Panc1 (cell line): ENCODE measurements at regions not wholly inside any gene's neighbourhood (a gene's known extent, or its start where the extent isn't known, plus 50 kb on each side); places are given as distances from the start of the nearest gene placed in this dataset.

Experiments
- ATAC-seq: fragments of 200-7000 bp; cut with Tn5 transposase; 2 replicates; pipeline ENCODE4 v1.9.1; 2020; ENCODE audit warnings: mild to moderate bottlenecking, moderate library complexity
- BruUV-seq: library from RNA; stranded (reverse); fragments of 400-500 nt; replicated peaks from 2 replicates; lab custom pipeline; 2021; lab: Mats Ljungman, UMichigan
- CTCF ChIA-PET: fragments of 300-600 bp; sonication (Branson Sonifier 250); formaldehyde crosslinking; loops from one replicate; lab custom pipeline; 2022; ENCODE audit warnings: antibody characterized with exemption; lab: Charles Lee
- POLR2A ChIA-PET: fragments of 300-600 bp; sonication (Branson Sonifier 250); formaldehyde crosslinking; loops from one replicate; lab custom pipeline; 2022; ENCODE audit warnings: antibody characterized with exemption; lab: Charles Lee
- DNase-seq: peaks from one replicate; pipeline ENCODE4 v3.0.0-alpha.2; 2010; ENCODE audit warnings: low read depth, low spot score
- H3K27ac ChIP-seq: 2 replicates; pipeline ENCODE4 v1.5.1; 2011; ENCODE audit warnings: mild to moderate bottlenecking, low read length, inconsistent platforms
- H3K27me3 ChIP-seq: fragments of 200-500 bp; sonication (Bioruptor generic); 2 replicates; pipeline ENCODE4 v1.6.0; 2014; ENCODE audit warnings: low read length, inconsistent platforms; ENCODE audit not compliant: control insufficient read depth, insufficient read depth
- H3K36me3 ChIP-seq: fragments of 200-500 bp; sonication (Bioruptor generic); 2 replicates; pipeline ENCODE4 v1.5.1; 2014; ENCODE audit warnings: inconsistent platforms, mild to moderate bottlenecking, low read length, moderate library complexity; ENCODE audit not compliant: control insufficient read depth, insufficient read depth
- H3K4me1 ChIP-seq: 2 replicates; pipeline ENCODE4 v1.5.1; 2011; ENCODE audit warnings: inconsistent platforms, mild to moderate bottlenecking, low read length, moderate library complexity; ENCODE audit not compliant: control insufficient read depth, insufficient read depth
- H3K4me3 ChIP-seq, 2 experiments: 2 replicates each; pipeline ENCODE4 v1.5.1; 2011 to 2012; ENCODE audit warnings: low read depth in 2 of 2, low read length in 2 of 2, mild to moderate bottlenecking in 2 of 2, inconsistent platforms in 1 of 2, moderate library complexity in 1 of 2
- H3K9me3 ChIP-seq: fragments of 200-500 bp; sonication (Bioruptor generic); 2 replicates; pipeline ENCODE4 v1.5.1; 2014; ENCODE audit warnings: low read depth, mild to moderate bottlenecking, inconsistent platforms, low read length, moderate library complexity; ENCODE audit not compliant: control insufficient read depth, insufficient read depth
- POLR2AphosphoS5 ChIP-seq: IDR thresholded peaks from 2 replicates; pipeline ENCODE4 v1.6.1; 2012; ENCODE audit warnings: mild to moderate bottlenecking, low read depth, low read length, moderate library complexity
- SIN3A ChIP-seq: IDR thresholded peaks from 2 replicates; pipeline ENCODE4 v1.6.1; 2012; ENCODE audit warnings: low read depth, mild to moderate bottlenecking, low read length, moderate library complexity, borderline replicate concordance; ENCODE audit not compliant: insufficient read depth
- TCF7L2 ChIP-seq: IDR thresholded peaks from 2 replicates; pipeline ENCODE4 v1.6.1; 2011; ENCODE audit warnings: mild to moderate bottlenecking, low read depth, low read length, inconsistent platforms
- in situ Hi-C: cut with HindIII; loops from 2 replicates; pipeline ENCODE4 v1.10.0; 2016; ENCODE audit warnings: low sequenced_read_pairs, low pct_unique_long_range_greater_than_20kb
- intact Hi-C: fragments of 100-400 bp; cut with micrococcal nuclease; formaldehyde crosslinking; loops from one replicate; pipeline ENCODE4 v1.10.0; 2022; ENCODE audit not compliant: unreplicated experiment
- TF ChIP-seq, protein P1 (sequence below), 2 experiments: IDR thresholded peaks; 2 replicates each; pipeline ENCODE4 v1.6.1; 2011 to 2012; ENCODE audit warnings: low read depth in 2 of 2, control low read depth in 1 of 2, low read length in 1 of 2, mild to moderate bottlenecking in 1 of 2, moderate library complexity in 1 of 2; ENCODE audit not compliant: insufficient read depth in 1 of 2
- TF ChIP-seq, protein P2 (sequence below): fragments of 450-650 bp; IDR thresholded peaks from 2 replicates; pipeline ENCODE4 v1.5.1; 2017; ENCODE audit warnings: mild to moderate bottlenecking

DNA sequence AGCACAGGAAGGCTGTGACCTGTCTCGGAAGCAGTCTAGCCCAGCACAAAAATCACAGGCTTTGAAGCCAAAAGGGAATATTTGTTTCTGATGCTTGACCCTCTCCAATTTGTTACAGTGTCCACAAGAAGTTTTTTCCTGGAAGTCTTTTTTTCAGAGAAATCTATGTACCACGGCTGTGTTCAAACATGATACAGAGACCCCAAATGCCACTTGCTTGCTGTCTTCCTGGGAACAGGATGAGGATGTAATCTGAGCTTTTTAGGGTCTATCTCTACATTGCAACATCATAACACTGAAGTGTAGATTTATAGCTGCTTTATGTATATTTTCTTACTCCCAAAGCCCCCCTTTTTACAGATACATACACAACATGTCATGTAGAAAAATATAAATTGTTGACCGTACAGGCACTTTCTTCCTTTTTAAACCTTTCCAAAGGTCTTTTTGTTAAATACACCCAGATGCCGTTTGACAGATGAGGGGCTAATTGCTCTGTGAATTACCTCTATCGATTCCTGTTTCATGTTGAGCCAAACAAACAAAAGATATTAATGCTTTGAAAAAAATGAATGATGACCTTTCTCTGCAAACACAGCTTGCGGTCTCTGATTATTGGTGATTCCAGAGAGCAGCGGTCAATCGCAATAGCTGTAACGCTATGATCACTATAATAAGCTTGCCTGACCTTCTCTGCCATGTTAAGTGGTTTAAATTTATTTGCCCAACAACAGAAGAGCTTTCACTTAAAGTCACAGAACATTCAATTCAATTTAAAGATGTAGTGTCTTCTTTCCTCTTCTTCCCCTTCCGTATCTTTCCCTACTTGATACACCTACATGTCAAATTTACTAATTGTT, 875.9 kb upstream of the NR2F2 start:
- no peaks in the 10 kb centered on the region for H3K36me3 ChIP-seq
- DNase-seq (no peak), ATAC-seq (no peak)
- TF ChIP-seq POLR2AphosphoS5 (no peak), SIN3A (no peak), TCF7L2 (no peak)
- TF ChIP-seq, protein P1, sequence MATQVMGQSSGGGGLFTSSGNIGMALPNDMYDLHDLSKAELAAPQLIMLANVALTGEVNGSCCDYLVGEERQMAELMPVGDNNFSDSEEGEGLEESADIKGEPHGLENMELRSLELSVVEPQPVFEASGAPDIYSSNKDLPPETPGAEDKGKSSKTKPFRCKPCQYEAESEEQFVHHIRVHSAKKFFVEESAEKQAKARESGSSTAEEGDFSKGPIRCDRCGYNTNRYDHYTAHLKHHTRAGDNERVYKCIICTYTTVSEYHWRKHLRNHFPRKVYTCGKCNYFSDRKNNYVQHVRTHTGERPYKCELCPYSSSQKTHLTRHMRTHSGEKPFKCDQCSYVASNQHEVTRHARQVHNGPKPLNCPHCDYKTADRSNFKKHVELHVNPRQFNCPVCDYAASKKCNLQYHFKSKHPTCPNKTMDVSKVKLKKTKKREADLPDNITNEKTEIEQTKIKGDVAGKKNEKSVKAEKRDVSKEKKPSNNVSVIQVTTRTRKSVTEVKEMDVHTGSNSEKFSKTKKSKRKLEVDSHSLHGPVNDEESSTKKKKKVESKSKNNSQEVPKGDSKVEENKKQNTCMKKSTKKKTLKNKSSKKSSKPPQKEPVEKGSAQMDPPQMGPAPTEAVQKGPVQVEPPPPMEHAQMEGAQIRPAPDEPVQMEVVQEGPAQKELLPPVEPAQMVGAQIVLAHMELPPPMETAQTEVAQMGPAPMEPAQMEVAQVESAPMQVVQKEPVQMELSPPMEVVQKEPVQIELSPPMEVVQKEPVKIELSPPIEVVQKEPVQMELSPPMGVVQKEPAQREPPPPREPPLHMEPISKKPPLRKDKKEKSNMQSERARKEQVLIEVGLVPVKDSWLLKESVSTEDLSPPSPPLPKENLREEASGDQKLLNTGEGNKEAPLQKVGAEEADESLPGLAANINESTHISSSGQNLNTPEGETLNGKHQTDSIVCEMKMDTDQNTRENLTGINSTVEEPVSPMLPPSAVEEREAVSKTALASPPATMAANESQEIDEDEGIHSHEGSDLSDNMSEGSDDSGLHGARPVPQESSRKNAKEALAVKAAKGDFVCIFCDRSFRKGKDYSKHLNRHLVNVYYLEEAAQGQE (IDR thresholded peaks at IDR 0.05; ENCODE audit: insufficient read depth in 1 of 2, low read depth in 2 of 2, low read length in 1 of 2): no peak
- TF ChIP-seq, protein P2, sequence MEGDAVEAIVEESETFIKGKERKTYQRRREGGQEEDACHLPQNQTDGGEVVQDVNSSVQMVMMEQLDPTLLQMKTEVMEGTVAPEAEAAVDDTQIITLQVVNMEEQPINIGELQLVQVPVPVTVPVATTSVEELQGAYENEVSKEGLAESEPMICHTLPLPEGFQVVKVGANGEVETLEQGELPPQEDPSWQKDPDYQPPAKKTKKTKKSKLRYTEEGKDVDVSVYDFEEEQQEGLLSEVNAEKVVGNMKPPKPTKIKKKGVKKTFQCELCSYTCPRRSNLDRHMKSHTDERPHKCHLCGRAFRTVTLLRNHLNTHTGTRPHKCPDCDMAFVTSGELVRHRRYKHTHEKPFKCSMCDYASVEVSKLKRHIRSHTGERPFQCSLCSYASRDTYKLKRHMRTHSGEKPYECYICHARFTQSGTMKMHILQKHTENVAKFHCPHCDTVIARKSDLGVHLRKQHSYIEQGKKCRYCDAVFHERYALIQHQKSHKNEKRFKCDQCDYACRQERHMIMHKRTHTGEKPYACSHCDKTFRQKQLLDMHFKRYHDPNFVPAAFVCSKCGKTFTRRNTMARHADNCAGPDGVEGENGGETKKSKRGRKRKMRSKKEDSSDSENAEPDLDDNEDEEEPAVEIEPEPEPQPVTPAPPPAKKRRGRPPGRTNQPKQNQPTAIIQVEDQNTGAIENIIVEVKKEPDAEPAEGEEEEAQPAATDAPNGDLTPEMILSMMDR: no peak
- in situ Hi-C loops (no loop called here), intact Hi-C loops (no loop called here)
- CTCF ChIA-PET: no interaction called here
- POLR2A ChIA-PET: interaction anchor here (0.7 kb wide), 1 partner anchor 115 kb away, joined by 4 read pairs; no protein-coding TSS in a partner anchor
- no peaks in the 10 kb centered on the region for H3K27me3 ChIP-seq
- no peaks in the 10 kb centered on the region; the same call in 1 of the 2 replicates for H3K4me1 ChIP-seq
- no peak overlapping the region for H3K4me3 ChIP-seq
- H3K9me3 ChIP-seq: no peaks in the 10 kb centered on the region
- no TSS peak for BruUV-seq
- H3K27ac ChIP-seq: no peak overlapping the region

DNA sequence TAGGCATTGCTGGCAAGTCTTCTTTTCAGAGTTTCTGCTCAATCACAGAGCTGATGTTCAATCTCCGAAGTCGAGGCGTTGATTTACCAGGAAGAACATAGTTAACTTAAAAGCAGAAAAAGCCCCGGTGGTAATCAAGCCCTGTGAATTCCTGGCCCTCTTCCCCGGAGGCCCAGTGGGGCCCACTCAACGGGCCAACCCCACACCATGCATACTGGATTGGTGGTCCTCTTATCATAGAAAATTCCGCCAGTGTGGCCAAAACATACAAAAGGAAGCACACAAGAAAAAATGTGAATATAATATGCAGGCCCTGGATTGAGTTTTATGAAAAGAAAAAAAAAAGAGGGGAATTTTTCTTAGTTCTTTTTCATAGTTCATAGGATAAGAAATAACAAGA, 873.0 kb upstream of the NR2F2 start:
- no peak for ATAC-seq
- Histone ChIP-seq H3K4me3 (no peak overlapping the region), H3K4me1 (no peaks in the 10 kb centered on the region), H3K27ac (no peak overlapping the region), H3K27me3 (no peaks in the 10 kb centered on the region), H3K9me3 (no peaks in the 10 kb centered on the region), H3K36me3 (no peaks in the 10 kb centered on the region)
- no peak for DNase-seq
- no TSS peak for BruUV-seq
- intact Hi-C loops (no loop called here), in situ Hi-C loops (no loop called here)
- TF ChIP-seq TCF7L2 (no peak), POLR2AphosphoS5 (no peak)
- TF ChIP-seq, protein P2: no peak
- TF ChIP-seq, protein P1 (IDR thresholded peaks at IDR 0.05; ENCODE audit: insufficient read depth in 1 of 2, low read depth in 2 of 2, low read length in 1 of 2): no peak
- CTCF ChIA-PET: no interaction called here
- POLR2A ChIA-PET: interaction anchor here (0.7 kb wide), 1 partner anchor 135 kb away, joined by 3 read pairs; no protein-coding TSS in a partner anchor
